ENCODE measurements at regions not wholly inside any gene's neighbourhood (a gene's known extent, or its start where the extent isn't known, plus 50 kb on each side); places are given as distances from the start of the nearest gene placed in this dataset. TPM values are rescaled to one million over a fixed set of nuclear protein-coding genes. Genes with fewer than 3 reads are reported as not detected.
A peak's percentile ranks its signal among the peaks of the same experiment; 100 is the strongest.
"Not testable (repeated sequence)": the region's sequence is repeated elsewhere in the genome, so short reads cannot be mapped to it uniquely, and the experiment has no call there.

DNA sequence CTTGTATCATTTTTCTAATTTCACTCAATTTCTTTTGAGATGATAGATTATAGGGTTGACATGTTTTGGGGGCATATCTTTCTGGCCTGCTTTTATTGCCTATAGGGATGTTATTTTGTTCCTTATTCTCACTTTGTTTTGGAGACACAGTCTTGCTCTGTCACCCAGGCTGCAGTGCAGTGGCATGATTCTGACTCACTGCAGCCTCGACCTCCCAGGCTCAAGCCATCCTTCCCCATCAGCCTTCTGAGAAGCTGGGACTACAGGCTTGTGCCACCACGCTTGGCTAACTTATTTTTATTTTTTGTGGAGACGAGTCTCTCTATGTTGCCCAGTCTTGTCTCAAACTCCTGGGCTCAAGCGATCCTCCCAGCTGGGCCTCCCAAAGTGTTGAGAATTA is 72.8 kb upstream of the FAN1 start:
- DNase-seq (ENCODE audit: low read depth in 2 of 3, low spot score in 2 of 3): no peak

DNA sequence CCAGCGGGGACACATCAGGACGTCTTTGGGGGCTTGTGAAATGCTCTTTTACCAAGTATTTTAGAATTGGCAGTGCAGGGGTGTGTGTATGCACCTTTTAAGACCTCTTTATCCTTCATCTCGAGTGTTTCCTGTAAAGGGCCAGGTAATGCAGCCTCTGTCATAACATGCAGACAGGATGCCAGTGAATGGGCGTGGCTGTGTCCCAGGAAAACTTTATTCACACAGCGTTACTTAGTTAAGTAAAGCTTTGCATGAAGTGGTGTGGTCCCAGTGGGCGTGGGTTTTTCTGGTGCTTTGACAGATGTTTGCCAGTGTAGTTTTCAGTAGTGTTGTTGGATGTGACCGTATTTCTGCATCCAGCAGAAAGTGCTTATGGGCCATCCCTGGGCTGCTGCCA is 70.3 kb upstream of the FAN1 start:
- DNase-seq (ENCODE audit: low read depth in 2 of 3, low spot score in 2 of 3): not testable (repeated sequence)

GRCh38 chr15:30841639-30842038 is 62.1 kb upstream of the FAN1 start:
- not testable (repeated sequence) for DNase-seq (ENCODE audit: low read depth in 2 of 3, low spot score in 2 of 3)

DNA sequence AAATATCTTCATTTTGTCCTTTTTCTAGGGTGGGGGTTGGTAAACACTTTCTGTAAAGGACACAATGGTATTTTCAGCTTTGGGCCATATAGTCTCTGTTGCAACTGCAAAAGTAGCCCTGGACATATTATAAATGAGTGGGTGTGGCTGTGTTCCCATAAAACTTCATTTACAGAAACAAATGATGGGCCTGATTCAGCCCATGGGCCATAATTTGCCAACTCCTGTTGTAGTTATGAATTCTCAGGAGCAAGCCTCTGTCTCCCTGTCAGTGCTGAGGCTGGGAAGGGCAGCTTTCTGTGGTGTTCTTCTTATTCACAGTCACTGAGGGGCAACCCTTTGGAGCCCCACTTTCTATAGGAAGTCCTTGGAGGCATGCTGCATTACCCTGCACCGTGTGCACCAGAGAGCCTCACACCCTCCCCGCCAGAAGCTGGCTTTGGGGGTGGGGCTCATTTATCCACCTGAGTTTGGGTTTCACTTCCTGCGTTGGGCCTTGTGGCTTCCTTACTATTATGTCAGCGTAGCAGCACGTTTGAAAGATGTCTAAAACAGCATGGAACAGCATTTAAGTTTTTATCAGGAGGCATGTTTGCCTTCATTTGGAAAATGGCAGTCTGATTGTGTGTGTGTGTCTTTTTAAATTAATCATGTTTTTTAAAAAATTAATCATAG is 60.8 kb upstream of the FAN1 start:
- peak in 1 of 3 donors; percentile 15 for DNase-seq (ENCODE audit: low read depth in 2 of 3, low spot score in 2 of 3)

DNA sequence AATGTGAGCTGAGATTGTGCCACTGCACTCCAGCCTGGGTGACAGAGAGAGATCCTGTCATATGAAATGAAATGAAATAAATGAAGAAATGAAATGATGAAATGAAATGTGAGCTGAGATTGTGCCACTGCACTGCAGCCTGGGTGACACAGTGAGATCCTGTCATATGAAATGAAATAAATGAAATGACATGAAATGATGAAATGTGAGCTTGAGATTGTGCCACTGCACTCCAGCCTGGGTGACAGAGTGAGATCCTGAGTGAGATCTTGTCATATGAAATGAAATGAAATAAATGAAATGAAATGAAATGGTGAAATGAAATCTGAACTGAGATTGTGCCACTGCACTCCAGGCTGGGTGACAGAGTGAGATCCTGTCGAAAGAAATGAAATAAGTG is 58.2 kb upstream of the FAN1 start:
- DNase-seq (ENCODE audit: low read depth in 2 of 3, low spot score in 2 of 3): not testable (repeated sequence)

Small RNAs in the stretch of these regions (small RNA-seq; reads per million reads assigned to genes)
- not detected for gene RN7SL82P
